K562 (cell line): ENCODE measurements at regions not wholly inside any gene's neighbourhood (a gene's known extent, or its start where the extent isn't known, plus 50 kb on each side); places are given as distances from the start of the nearest gene placed in this dataset.

Experiments
- ATAC-seq: fragments of 200-7000 bp; cut with Tn5 transposase; 3 replicates; pipeline ENCODE4 v1.9.1; 2020; ENCODE audit warnings: moderate library complexity
- BruUV-seq: library from RNA; stranded (reverse); fragments of 400-500 nt; replicated peaks from 2 replicates; lab custom pipeline; 2021; lab: Mats Ljungman, UMichigan
- CTCF ChIA-PET: fragments of 300-600 bp; formaldehyde crosslinking; extraction: SDS; loops from one replicate; lab custom pipeline; 2021; ENCODE audit warnings: low intra/inter-chr PET ratio; lab: Yijun Ruan, JAX
- POLR2A ChIA-PET: fragments of 300-600, 350-650 bp; sonication (Branson Sonifier 250); formaldehyde crosslinking; extraction: SDS; loops from one replicate; lab custom pipeline; 2021; ENCODE audit warnings: antibody characterized with exemption, inconsistent platforms; lab: Yijun Ruan, JAX
- DNase-seq, 4 experiments: peaks; one replicate each; pipeline versions ENCODE4 v3.0.0 to v3.0.0-alpha.2; 2011 to 2018; ENCODE audit warnings: low spot score in 3 of 4, mixed read lengths in 3 of 4; ENCODE audit errors: extremely low read depth in 1 of 4
- FAIRE-seq: peaks from 2 replicates; lab custom pipeline; 2011; peaks lifted over from hg19 to GRCh38; lab: Jason Lieb, UNC
- H2AFZ ChIP-seq: 2 replicates; pipeline ENCODE4 v1.6.0; 2011; ENCODE audit warnings: low read depth, low read length, control low read depth, inconsistent platforms
- H3K27ac ChIP-seq: fragments of 200-600 bp; 3 replicates; pipeline ENCODE4 v1.8.0; 2011; ENCODE audit warnings: low read depth, mild to moderate bottlenecking, control low read depth, inconsistent platforms, low read length, moderate library complexity, mixed read lengths; ENCODE audit errors: extremely low read depth
- H3K27me3 ChIP-seq, 2 experiments: fragments of 300-600 bp in 1 of 2; 2 replicates in 1 of 2; 3 replicates in 1 of 2; pipeline versions ENCODE4 v1.6.0 to v1.8.0; 2011; ENCODE audit warnings: inconsistent platforms in 2 of 2, low read length in 2 of 2, mild to moderate bottlenecking in 1 of 2, mixed read lengths in 1 of 2, moderate library complexity in 1 of 2; ENCODE audit not compliant: control insufficient read depth in 2 of 2, insufficient read depth in 2 of 2
- H3K36me3 ChIP-seq: fragments of 300-600 bp; 3 replicates; pipeline ENCODE4 v1.8.0; 2011; ENCODE audit warnings: mild to moderate bottlenecking, low read length, inconsistent platforms; ENCODE audit not compliant: control insufficient read depth, insufficient read depth
- H3K4me1 ChIP-seq, 2 experiments: fragments of 200-600 bp in 1 of 2; replicated peaks in 1 of 2; 2 replicates in 1 of 2; 3 replicates in 1 of 2; pipeline versions ENCODE4 v1.5.1 to v1.8.0; 2011; ENCODE audit warnings: inconsistent platforms in 2 of 2, low read length in 2 of 2, mild to moderate bottlenecking in 1 of 2, mixed read lengths in 1 of 2, moderate library complexity in 1 of 2; ENCODE audit not compliant: control insufficient read depth in 2 of 2, insufficient read depth in 2 of 2
- H3K4me2 ChIP-seq: 2 replicates; pipeline ENCODE4 v1.6.1; 2011; ENCODE audit warnings: low read length, control low read depth, inconsistent platforms, mixed read lengths; ENCODE audit not compliant: insufficient read depth
- H3K4me3 ChIP-seq: fragments of 200-600 bp; sonication (generic), shearing (Covaris generic); 2 replicates; pipeline ENCODE4 v1.5.1; 2016; ENCODE audit warnings: control low read depth, inconsistent platforms
- H3K79me2 ChIP-seq: fragments of 200-600 bp; 3 replicates; pipeline ENCODE4 v1.8.0; 2011; ENCODE audit warnings: low read length, inconsistent platforms; ENCODE audit not compliant: control insufficient read depth, insufficient read depth
- H3K9ac ChIP-seq, 2 experiments: 2 replicates each; pipeline versions ENCODE4 v1.6.0 to v1.6.1; 2011; ENCODE audit warnings: low read depth in 2 of 2, low read length in 2 of 2, control low read depth in 1 of 2, inconsistent platforms in 1 of 2, mild to moderate bottlenecking in 1 of 2, mixed read lengths in 1 of 2; ENCODE audit not compliant: insufficient read depth in 1 of 2
- H3K9me1 ChIP-seq: one replicate; pipeline ENCODE4 v1.6.0; 2011; ENCODE audit warnings: inconsistent platforms, mild to moderate bottlenecking, low read length, moderate library complexity; ENCODE audit not compliant: control insufficient read depth, insufficient read depth
- H3K9me3 ChIP-seq: replicated peaks from 2 replicates; pipeline ENCODE4 v1.5.1; 2011; ENCODE audit warnings: low read depth, low read length, inconsistent platforms; ENCODE audit not compliant: control insufficient read depth, insufficient read depth
- H4K20me1 ChIP-seq: replicated peaks from 2 replicates; pipeline ENCODE4 v1.6.1; 2011; ENCODE audit warnings: low read length, inconsistent platforms, mixed read lengths; ENCODE audit not compliant: control insufficient read depth, insufficient read depth
- ETV1 ChIP-seq: fragments of 450-650 bp; conservative IDR thresholded peaks from 2 replicates; pipeline ENCODE4 v1.6.1; 2016; ENCODE audit warnings: missing genetic modification characterization, control low read depth, low read depth, missing compliant biosample characterization
- FOXA1 ChIP-seq: fragments of 450-650 bp; IDR thresholded peaks from 2 replicates; pipeline ENCODE4 v1.6.1; 2016; ENCODE audit warnings: mild to moderate bottlenecking, borderline replicate concordance
- KDM5B ChIP-seq: fragments of 200-600 bp; sonication (generic); IDR thresholded peaks from 2 replicates; pipeline ENCODE4 v1.6.1; 2012; ENCODE audit warnings: low read depth, mild to moderate bottlenecking, moderate library complexity, low read length, control low read depth, inconsistent platforms; ENCODE audit not compliant: insufficient replicate concordance
- PCBP2 ChIP-seq: fragments of 200-400 bp; formaldehyde crosslinking; IDR thresholded peaks from 2 replicates; pipeline ENCODE4 v1.6.1; 2018; ENCODE audit warnings: low read length, low read depth, mild to moderate bottlenecking, moderate library complexity; ENCODE audit not compliant: poor library complexity, severe bottlenecking
- PURB ChIP-seq: sonication (generic); formaldehyde crosslinking; IDR thresholded peaks from 2 replicates; pipeline ENCODE4 v1.9.0; 2021; ENCODE audit warnings: low read depth, mild to moderate bottlenecking, missing genetic modification reagents
- SRSF1 ChIP-seq: fragments of 200-400 bp; formaldehyde crosslinking; IDR thresholded peaks from 2 replicates; pipeline ENCODE4 v1.6.1; 2017; ENCODE audit warnings: mild to moderate bottlenecking, low read depth, low read length, moderate library complexity
- SRSF3 ChIP-seq: fragments of 200-400 bp; formaldehyde crosslinking; IDR thresholded peaks from 2 replicates; pipeline ENCODE4 v1.6.1; 2016; ENCODE audit warnings: mild to moderate bottlenecking, low read length, moderate library complexity; ENCODE audit not compliant: insufficient read depth
- XRCC3 ChIP-seq: fragments of 450-650 bp; IDR thresholded peaks from 2 replicates; pipeline ENCODE4 v1.6.1; 2017; ENCODE audit warnings: mild to moderate bottlenecking, moderate library complexity
- ZFP91 ChIP-seq: sonication (generic); formaldehyde crosslinking; IDR thresholded peaks from 2 replicates; pipeline ENCODE4 v1.8.0; 2022; ENCODE audit warnings: mild to moderate bottlenecking, missing genetic modification reagents
- ZNF124 ChIP-seq: sonication (generic); formaldehyde crosslinking; IDR thresholded peaks from 2 replicates; pipeline ENCODE4 v1.8.1; 2022; ENCODE audit warnings: missing genetic modification reagents
- WGBS: fragments of 100-300 bp; shearing (Covaris generic); methylation state at CpG from one replicate; pipeline ENCODE4 v1.1.6; 2016; ENCODE audit warnings: low coverage, mixed read lengths; ENCODE audit not compliant: insufficient coverage; ENCODE audit errors: missing lambda C conversion rate; 5-methylcytosine and 5-hydroxymethylcytosine counted together
- in situ Hi-C: fragments of 300-500 bp; cut with MboI; formaldehyde crosslinking; loops from 4 replicates; pipeline ENCODE4 v1.15.0; 2018; ENCODE audit warnings: inconsistent platforms, mixed read lengths
- intact Hi-C: fragments of 100-400 bp; cut with micrococcal nuclease; formaldehyde crosslinking; loops from 2 replicates; pipeline ENCODE4 v1.14.2; 2022

GRCh38 chr7:17131060-17131345 is 167.4 kb upstream of the AHR start (continued):
- TF ChIP-seq PCBP2: no peak
- TF ChIP-seq FOXA1: no peak
- TF ChIP-seq ETV1 (tag): no peak
- TF ChIP-seq SRSF3: no peak
- no peak for TF ChIP-seq ZFP91

DNA sequence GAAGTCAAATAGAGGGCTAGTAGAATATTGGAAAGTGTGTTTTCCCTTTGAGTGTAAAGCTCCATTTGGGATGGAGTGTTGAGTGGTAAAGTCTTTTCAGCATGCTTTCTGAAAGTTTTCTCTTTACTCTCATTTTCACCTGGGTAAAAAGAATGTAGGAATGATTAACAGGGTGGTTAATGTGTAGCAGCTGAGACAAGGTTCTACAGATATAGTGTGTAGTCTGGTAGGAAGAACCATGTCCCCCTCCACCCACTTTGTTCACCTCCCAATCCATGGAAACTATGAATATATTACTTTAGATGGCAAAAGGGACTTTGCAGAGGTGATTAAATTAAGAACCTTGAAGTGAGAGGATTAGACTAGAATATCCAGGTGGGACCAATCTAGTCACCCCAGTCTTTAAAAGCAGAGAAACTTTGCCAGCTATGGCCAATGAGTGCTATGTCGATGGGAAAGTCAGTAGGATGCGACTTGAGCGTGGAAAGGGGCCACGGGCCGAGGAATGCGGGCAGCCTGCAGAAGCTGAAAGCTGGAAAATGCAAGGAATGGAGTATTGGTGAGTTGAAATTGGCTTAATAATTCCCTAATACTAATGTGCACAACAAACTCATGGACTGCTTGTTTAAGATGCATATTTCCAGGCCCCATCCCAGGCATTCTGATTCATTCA is 166.3 kb upstream of the AHR start:
- H3K9me3 ChIP-seq: no peaks in the 10 kb centered on the region; the same call in 1 of the 2 replicates
- no peak for TF ChIP-seq PURB (CRISPR knock-in tag)
- TF ChIP-seq SRSF1: no peak
- no peak for TF ChIP-seq XRCC3
- no peak for TF ChIP-seq ZNF124 (CRISPR knock-in tag)
- no peak for TF ChIP-seq KDM5B
- TF ChIP-seq, all 486 proteins: peak for 0
- Histone ChIP-seq H3K4me1 (no peaks in the 10 kb centered on the region), H3K4me3 (no peak overlapping the region), H3K27me3 (no peaks in the 10 kb centered on the region), H3K4me2 (no peak overlapping the region), H3K9ac (no peak overlapping the region), H3K79me2 (no peaks in the 10 kb centered on the region), H4K20me1 (no peaks in the 10 kb centered on the region), H3K36me3 (no peaks in the 10 kb centered on the region), H3K27ac (no peak overlapping the region), H2AFZ (no peak overlapping the region), H3K9me1 (no peaks in the 10 kb centered on the region)
- BruUV-seq: no TSS peak
- WGBS: 18% methylated on average over 6 of the region's 6 CpGs
- in situ Hi-C loops (no loop called here), intact Hi-C loops (loop anchor here (10.0 kb wide), 1 partner anchor 127 kb away; no protein-coding TSS in a partner anchor)
- CTCF ChIA-PET: no interaction called here
- ATAC-seq: no peak
- POLR2A ChIA-PET: interaction anchor here (0.5 kb wide), 1 partner anchor 340 kb away, joined by 4 read pairs; no protein-coding TSS in a partner anchor
- no peak for FAIRE-seq
- no peak for DNase-seq
